ENCODE measurements at regions not wholly inside any gene's neighbourhood (a gene's known extent, or its start where the extent isn't known, plus 50 kb on each side); places are given as distances from the start of the nearest gene placed in this dataset.
A peak's percentile ranks its signal among the peaks of the same experiment; 100 is the strongest.

DNA sequence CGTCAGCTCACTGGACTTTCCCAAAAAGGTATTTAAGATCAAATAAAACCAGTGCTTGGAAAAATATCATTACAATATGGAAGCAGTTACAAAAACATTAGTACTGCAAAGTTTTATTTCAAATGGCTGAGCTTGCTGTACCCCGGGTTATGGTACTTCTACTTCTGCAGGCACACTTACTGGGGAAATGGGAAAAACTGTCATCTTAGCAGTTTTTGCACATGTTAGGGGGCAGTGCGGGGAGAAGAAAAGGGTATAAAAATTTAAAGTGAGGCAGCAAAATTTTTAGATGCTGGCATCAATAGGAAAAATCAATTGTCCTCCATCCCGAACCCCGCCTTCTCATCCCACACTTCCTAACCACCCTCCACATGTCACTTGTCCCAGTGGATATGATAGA, 133.4 kb downstream of the ATG4C start:
- DNase-seq (ENCODE audit: insufficient read length, low spot score) (no peak), FAIRE-seq (no peak)

DNA sequence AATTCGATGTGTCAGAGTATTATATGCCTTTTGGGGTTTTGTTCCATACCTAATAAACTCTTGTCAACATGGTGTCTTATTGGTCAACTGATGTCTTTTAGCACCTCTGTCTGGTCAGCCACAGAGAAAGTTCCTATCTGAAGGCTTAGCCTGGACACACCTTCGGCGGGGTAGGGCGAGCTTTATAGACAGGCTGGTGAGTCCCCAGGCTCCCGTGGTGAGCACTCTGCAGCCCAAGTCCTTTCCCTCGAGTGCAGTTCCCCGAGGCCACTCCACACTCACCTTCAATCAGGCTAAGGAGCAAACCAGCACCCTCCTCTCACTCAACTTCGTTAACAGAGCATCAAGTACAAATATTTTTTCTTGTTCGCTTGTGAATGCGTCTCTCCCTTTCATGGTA, 133.9 kb downstream of the ATG4C start:
- no peak for DNase-seq (ENCODE audit: insufficient read length, low spot score)
- no peak for FAIRE-seq

DNA sequence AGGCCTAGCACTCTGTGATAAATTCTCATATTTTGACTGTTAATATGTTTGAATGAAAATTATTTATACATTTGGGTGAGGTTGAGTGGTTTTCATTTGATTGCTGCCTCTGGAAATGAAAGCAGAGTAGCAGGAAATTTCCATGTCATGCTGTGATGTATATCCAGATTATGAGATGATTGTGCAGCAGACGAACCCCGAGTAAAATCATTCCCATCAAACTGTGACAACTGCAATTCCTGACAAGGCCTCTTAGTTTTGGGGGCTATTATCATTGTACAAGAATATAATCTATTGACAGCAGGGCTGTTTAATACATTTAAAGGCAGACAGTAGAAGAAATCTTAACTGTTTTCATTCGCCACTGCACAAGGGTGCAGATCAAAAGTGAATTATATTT, 134.8 kb downstream of the ATG4C start:
- DNase-seq (ENCODE audit: insufficient read length, low spot score) (no peak), FAIRE-seq (no peak)

DNA sequence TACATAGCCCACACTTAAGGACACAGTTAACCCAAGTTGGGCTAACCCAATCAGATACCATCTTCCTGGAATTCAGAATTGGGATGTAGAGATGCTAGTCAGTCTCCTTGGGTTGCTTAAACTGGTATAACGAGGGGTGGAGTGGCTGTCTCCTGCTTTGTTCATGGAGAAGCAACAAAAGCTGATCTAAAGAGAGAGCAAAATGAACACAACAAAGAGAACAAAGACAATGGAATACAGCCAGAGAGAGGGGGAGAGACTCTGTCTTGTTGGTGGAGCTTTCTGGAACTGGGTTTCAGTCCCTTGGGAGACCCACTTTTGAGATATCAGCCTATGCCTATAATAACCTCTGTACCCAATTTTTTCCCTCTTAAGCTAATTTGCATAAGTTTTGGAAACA, 138.1 kb downstream of the ATG4C start:
- no peak for FAIRE-seq
- DNase-seq (ENCODE audit: insufficient read length, low spot score) = no peak

DNA sequence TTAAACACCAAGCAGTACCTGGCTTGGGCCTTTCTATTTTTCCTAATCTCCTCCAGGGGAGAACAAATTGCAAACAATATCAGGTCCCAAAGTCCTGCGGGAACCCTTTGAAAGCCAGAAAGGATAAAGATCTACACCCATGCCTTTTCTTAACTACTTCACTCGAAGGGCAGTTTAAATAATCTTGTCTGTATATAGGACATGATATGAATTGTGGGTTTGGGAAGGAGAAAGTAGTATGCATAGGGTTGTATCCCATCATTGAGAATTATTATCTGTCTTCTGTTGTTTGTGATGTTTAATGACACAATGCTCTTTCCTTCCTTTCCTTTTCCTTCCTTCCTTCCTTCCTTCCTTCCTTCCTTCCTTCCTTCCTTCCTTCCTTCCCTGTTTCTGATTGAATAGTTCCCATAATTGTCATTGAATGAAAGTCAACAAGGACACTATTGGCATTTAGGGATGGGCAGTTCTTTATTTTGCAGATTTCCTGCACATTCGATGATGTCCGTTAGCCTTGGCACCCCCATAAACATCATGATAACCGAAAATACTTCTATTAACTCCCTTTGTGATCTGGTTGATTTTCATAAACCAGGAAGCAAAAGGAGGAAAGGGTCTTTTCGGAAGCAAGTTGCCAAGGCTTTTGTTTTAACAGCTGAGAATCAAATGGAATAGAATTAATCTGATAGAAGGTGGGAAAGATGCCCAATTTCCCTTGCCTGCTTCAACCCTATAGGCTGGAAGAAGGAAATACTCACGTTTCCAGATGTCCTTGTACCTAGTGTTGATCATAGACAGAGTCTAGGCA, 141.3 kb downstream of the ATG4C start:
- DNase-seq (ENCODE audit: insufficient read length, low spot score) (no peak), FAIRE-seq (no peak)

DNA sequence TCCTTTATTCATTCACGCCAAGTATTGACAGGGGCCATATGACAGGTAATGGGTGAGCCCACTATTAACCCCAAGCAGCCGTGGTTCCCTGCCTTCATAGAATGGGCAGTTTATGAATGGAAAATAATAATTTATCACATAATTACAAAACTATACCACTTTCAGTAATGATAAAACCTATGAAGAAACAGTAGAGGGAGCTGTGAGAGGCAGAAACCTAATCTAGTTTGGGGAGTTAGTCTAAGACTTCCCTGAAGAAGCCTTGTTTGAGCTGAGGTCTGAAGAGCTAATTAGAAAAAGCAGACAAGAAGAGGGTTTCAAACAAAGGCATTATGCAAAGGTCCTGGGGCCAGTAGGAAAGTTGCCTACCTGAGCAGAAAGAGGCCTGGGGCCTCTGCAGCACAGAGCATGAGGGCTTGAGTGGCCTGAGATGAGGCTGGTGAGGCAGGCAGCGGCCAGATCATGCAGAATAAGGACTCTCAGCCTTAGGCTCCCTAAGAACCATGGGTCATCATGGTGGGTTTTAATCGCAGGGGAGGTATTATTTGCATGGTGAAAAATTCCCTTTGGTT, 142.8 kb downstream of the ATG4C start:
- no peak for FAIRE-seq

DNA sequence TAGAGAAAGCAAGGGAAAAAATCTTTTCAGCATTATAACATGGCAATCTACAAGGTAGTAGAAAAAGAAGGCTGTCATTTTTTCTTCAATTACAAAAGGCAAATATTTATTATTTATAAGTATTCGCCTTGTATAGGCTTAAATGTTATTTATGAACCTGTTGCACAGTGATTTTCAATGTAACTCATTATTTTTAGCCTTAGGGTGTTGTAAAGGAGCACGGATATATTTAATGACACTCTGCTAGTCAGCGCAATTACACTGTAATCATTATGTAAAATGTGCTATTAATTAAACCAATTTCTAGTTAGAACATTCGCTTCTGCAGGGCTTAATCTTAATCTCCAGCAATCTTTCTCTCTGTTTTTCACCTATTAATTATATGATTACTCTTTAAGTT, 145.0 kb downstream of the ATG4C start:
- FAIRE-seq = no peak

More for the DNA sequence above, 142.8 kb downstream of the ATG4C start:
- DNase-seq (ENCODE audit: insufficient read length, low spot score) = no peak

DNA sequence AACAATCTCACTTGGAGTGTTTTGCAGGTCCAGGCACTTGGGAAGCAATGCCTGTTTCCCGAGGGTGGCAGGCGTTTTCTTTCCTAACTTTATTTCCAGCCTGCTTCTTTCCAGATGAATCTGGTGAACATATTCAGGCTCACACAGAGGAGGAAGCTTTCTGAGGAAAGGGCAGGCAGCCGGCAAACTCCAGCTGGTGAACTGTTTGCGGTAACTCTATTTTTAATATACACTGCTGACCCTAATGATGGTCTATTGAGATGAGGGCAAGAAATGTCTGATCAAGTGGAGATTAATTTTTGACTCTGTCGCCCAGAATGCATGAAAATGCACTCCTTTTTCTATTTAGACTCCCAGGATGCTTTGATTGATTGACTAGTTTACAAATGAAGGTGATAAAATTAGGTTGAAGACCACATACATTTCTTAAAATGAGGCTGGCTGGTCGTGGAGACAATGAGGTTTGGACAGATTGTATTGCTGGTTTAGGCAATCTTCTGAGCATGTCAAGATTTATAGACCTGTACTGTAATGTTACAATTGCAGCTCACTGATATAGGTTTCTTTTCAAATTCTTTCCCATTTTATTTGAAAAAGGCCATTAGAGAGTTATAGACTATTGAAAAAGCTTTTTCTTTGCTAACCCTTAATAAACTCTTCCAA, 153.8 kb downstream of the ATG4C start:
- no peak for DNase-seq (ENCODE audit: insufficient read length, low spot score)
- no peak for FAIRE-seq

More for the DNA sequence above, 145.0 kb downstream of the ATG4C start:
- DNase-seq (ENCODE audit: insufficient read length, low spot score) = no peak

DNA sequence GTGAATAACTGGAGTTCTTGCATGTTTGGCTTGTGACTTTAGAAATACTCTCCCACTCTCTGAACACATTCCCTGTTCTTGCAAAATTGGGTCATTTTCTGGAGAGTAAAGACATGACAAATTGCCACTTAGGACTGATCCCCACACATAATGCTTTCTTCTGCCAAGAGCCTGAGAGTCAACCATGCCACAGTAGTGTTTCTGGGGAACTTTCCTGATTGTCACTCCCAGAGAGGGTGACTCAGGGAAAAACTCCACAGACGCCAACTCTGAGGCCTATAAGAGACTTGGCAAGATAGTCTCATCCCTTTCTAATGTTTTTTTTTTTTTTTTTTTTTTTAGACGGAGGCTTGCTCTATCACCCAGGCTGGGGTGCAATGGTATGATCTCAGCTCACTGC, 157.8 kb downstream of the ATG4C start:
- no peak for DNase-seq (ENCODE audit: insufficient read length, low spot score)
- FAIRE-seq = no peak

DNA sequence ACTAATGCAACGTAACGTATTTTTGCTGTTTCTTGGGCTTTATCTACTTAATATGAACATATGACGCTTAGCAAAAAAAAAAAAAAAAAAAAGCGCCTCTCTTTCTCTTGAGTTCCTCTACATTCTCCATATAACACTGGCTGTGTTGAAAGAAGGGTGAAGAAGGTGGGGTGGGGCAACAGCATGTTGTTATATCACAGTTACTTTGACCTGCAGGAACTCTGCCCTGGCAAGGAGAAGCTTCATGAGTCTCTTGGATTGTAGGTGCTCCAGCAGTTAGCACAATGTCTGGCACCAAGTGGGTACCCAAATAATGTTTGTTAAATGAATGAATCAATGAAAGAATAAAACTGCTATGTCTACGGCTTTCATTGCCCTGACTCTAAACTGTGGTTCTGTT, 162.6 kb downstream of the ATG4C start:
- DNase-seq (ENCODE audit: insufficient read length, low spot score) (no peak), FAIRE-seq (no peak)

DNA sequence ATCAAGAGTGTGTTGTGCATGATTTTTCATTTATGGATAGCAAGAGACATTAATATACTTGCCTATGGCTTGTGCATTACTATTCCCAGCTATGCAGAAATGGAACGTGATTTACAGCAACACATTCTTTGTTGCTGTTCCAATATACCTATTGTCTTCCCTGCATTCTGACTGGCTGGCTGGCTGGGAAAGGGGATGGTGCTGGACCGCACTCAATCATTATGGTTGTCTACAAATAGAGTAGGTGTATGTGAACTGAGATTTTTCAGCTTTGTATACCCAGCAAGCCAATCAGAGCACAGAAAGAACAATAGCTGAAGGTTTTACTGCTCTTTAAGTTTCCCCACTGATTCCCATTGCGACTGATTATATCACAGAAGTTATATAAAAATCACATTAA, 167.5 kb downstream of the ATG4C start:
- FAIRE-seq (no peak), DNase-seq (ENCODE audit: insufficient read length, low spot score) (no peak)

DNA sequence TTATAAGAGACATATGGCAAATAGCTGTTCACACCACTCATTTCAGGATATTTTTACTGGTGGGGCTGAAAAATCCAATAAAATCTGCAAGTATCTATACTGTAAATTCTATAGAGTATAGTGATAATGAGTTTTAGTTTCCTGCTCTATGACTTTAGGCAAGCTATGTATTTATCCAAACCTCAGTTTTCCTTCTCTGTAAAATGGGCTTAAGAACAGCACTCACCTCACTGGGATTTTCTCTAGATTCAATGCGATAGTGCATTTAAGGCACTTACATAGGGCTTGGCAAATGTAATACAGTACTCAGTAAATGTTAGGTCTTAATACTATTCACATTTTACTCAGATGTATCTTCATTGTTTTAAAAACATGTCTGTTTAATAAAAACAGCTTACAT, 168.7 kb downstream of the ATG4C start:
- FAIRE-seq = no peak
- no peak for DNase-seq (ENCODE audit: insufficient read length, low spot score)

DNA sequence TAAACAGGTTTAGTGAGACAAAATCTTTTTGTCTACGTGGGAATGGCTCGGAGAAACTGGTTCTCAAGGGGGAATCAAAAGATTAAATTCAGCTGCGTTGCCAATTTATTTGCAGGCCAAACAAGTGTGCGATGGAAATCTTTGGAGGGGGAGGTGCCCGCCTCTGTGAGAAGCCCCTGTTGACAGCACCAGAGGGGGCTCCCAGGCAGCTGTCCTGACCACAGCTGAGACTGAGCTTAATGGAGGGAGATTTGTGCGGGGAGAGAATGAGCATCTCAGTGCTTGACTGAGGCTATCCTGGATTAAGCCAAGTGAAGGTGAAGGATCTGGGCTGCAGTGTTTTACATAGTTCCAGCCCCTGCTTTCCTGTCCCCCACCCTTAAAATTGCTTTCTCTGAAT, 169.7 kb downstream of the ATG4C start:
- DNase-seq (ENCODE audit: insufficient read length, low spot score) (no peak), FAIRE-seq (no peak)

DNA sequence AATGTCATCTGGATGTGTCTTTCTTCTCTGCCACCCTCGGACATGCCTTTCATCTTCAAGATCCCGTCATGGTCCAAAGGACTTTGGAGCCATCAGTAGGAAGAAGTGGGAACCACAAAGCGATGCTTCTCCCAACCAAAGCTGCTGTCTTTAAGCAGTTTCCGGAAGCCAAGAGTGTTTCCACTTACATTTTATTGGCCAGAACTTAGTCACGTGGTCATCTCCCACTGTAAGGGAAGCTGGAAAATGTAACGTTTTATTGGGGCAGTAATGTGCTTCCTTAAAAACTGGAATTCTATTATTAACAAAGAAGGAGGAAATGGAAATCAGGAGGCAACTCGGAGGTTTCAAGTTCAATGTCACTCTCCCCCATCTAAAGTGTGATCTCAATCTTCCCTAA, 170.8 kb downstream of the ATG4C start:
- FAIRE-seq (no peak), DNase-seq (ENCODE audit: insufficient read length, low spot score) (no peak)

DNA sequence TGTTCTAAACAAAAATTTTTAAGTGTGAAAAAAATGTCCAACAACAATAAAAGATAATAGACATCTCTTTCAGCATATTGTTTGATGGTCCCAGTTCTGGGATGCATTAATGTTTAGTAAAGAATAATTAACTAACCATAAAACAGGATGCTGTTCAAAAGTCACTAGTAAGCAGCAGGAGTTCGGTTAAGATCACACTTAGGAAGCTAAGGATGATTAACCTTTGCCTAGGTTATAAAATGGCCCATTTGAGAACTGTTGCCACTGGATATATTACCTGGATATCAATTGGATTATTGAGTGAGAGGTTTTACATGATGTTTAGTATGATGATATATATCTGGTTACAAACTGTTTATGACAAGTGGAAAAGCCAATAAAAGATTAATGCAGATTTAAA, 171.7 kb downstream of the ATG4C start:
- no peak for FAIRE-seq
- DNase-seq (ENCODE audit: insufficient read length, low spot score) = no peak

DNA sequence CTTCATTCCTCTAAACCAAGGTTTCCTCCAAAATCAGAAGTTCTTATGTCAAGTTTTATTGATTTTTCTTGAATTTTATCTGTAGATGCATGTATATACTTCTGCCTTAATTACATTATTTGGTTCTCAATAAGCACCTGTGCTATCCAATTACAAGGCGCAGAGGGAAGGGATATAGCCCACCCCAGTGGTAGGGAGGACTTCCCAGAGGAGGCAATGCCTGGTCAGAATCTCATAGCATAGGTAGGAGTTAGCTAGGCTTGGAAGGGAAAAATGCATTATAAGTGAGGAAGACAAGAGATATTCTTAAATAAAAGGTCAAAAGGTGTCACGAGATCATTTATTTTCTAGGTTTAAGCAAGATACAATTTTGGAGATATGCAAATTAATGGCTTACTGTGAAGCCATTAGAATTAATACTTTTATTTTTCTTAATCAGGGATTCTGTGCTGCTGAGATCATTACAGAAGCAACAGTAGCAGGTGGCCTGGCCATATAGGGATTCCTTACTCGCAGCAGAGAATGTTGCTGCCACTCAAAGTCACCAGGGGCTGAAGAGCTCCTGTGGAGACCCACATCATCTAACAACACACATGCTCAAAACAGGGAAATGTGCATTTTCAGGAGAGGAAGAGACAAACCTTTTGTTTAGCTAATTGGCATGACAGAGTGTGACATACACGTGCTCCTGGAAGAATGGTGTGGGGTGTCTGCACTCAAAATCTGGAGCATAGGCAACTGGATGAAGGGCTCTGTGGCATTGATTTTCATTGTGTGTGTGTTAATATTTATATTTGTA, 178.3 kb downstream of the ATG4C start:
- FAIRE-seq (no peak), DNase-seq (ENCODE audit: insufficient read length, low spot score) (no peak)

DNA sequence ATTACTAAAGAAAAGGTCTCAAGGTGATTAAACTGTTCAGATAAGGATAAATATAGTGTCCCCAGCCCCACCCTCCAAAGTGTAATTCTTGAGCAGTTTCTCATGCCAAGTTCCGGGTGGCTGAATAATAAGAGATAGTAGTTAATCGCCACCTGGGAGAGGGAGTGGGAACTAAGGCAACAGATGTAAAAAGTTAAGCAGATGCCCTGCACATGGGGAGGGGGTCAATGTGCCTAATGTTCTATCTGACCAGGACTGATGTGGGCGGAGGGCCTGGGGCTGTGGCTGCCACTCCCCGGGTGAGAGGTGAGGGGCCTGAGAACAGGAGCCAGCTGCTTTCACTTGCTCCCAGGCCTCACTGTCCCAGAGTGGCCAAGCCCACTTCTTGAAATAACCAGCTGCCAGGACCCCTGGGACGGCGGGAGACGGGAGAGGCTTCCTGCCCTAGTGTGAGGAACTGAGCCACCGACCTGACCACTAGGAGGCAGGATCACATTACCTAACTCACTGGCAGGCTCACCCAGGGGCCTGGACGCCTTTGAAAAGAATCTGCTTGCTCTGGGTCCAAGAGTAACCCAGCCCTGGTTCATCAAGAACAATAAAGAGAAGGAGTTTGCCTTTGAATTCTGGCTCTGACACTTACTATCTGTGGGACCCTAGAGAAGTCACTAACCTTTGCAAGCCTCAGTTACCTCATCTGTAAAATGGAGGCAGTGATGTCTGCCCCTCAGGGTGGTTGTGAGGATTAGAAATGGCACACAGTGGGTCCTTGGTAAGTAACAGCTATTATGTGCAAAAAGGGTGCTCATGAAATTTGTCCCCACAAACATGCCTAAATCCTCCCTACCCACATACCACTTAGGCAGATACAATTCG, 179.2 kb downstream of the ATG4C start:
- FAIRE-seq (no peak), DNase-seq (ENCODE audit: insufficient read length, low spot score) (peak; percentile 11)

DNA sequence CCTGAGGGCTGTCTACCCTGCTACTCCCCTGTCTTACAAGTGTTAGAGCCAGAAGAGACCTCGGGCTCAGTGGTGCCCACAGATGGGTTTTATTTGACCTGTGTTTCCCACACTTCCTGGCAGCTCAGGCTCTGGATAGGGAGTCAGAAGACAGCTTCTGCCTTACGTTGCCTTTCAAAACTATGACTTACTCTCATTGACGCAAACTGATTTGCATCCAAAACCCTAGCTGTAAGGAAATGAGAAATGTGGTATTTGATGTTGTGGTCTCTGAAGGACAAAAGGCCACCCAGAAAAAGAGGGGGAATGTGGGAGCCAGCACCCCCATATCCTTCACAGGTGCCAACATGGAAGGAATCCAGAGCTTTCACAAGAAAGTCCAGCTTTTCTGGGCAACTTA, 180.2 kb downstream of the ATG4C start:
- no peak for DNase-seq (ENCODE audit: insufficient read length, low spot score)
- FAIRE-seq = no peak

DNA sequence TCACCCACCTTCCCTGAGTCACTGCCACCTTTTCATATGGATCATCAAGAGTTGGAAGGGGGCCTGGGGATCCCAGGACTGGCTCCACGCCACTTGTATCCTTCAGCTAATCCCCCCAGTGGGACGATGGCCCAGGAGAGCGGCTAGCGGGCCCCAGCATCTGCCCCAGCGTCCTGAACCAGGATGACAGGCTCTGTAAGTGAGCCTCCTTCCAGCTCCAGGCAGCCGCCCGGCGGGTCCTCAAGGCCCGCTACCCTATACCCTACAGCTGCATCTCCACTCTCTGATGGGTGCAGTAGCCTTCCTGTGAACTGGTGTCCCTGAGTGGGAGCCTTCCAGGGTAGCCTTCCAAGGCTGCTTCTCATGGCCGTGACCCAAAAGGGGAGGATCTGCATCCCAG, 183.1 kb downstream of the ATG4C start:
- no peak for DNase-seq (ENCODE audit: insufficient read length, low spot score)

DNA sequence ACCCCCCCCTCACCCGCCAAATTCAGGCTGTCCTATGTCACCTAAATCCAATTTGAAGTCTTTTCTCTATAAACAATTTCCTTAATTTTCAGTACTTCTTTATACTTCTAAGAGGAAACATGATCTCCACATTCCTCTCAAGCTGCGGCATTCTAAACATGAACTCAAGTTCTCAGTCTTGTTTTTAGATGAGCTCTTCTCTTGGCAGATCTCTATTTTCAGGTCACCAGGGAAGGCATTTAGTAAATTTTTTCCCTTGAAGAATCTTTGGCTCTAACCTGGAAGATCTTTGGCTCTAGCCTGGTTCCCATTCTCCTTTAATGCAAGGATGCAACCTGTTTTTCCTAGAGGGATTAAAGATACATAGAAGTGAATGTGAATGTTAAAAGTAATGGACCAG, 193.4 kb downstream of the ATG4C start:
- FAIRE-seq (no peak), DNase-seq (ENCODE audit: insufficient read length, low spot score) (no peak)

More for the DNA sequence above, 183.1 kb downstream of the ATG4C start:
- FAIRE-seq = no peak

Data from HTR-8/SVneo (cell line).